Left renal pelvis (tissue), 4 donors: ENCODE measurements at regions not wholly inside any gene's neighbourhood (a gene's known extent, or its start where the extent isn't known, plus 50 kb on each side); places are given as distances from the start of the nearest gene placed in this dataset.
"Not testable (repeated sequence)": the region's sequence is repeated elsewhere in the genome, so short reads cannot be mapped to it uniquely, and the experiment has no call there.

Experiments
- DNase-seq, 4 donors: peaks; one replicate each; pipeline ENCODE4 v3.0.0-alpha.2; 2013; ENCODE audit warnings: low read depth in 4 of 4, low spot score in 3 of 4

DNA sequence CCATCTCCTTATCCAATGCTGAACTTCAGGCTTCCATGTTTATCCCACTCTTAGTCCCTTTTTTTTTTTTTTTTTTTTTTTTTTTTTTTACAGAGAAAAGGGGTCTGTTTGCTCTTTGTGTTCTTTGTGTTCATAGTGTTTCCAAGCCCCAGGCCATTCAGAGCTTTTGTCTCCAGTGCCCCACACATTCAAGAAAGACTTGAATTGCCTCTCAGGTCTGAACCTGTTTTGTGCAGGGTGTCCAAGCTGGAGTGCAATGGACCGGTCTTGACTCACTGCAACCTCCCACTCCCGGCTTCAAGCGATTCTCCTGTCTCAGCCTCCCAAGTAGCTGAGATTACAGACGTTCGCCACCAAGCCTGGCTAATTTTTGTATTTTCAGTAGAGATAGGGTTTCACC, 191.2 kb downstream of the PALM2AKAP2 start:
- no peak for DNase-seq

DNA sequence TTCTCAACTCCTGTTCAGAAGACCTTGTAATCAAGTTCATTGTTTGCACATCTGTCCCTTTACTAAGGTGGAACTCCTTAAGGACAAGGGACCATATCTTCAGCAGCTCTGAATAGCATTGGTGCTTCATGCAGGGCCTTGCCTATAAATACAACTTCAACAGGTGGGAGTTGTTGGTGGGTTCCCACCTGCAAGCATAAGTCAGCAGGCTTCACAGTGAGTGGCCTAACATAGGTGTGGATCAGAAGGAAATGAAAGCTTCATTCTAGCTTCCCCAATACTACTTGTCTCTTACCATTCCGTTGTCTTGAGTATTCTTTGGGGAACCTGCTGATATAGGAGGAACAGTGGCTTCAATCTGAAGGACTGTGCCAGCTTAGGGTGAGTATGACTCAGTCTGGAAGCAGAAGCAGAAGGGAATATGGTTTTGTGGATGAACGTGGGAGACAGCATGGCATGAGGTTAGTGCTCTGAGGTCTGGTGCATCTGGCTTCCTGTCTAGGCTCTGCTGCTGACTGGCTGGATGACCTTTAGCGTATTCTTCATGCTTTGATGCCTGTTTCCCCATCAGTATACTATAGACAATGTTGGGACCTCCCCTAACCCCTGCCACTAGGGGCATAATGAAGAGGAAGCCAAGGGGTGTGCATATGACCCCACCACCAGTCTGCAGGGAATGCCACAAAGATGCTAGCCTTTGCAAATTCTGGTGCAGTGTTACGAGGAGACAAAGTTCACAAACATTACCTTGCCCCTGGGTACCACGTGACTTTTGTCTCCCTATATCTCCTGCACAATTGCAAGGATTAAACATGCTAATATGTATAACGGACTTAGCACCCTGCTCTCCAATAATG, 192.3 kb downstream of the PALM2AKAP2 start:
- no peak for DNase-seq

DNA sequence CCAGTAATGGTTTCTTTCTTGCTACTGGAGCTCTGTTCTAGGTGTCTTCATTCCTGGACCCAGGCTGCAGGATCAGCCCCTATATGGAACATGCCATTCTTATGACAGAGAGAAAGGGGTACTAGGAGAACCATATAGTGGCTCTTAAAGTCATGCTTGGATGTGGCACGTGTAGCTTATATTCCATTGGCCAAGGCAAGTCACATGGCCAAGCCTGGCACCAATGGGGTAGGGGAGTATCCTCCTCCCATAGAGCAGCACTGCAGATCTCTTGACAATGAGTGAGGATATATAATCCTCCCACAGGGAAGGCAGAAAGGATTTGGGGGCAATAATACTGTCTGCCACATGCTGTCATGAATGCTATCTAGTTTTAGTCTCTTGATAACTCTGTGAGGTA, 193.3 kb downstream of the PALM2AKAP2 start:
- no peak for DNase-seq

DNA sequence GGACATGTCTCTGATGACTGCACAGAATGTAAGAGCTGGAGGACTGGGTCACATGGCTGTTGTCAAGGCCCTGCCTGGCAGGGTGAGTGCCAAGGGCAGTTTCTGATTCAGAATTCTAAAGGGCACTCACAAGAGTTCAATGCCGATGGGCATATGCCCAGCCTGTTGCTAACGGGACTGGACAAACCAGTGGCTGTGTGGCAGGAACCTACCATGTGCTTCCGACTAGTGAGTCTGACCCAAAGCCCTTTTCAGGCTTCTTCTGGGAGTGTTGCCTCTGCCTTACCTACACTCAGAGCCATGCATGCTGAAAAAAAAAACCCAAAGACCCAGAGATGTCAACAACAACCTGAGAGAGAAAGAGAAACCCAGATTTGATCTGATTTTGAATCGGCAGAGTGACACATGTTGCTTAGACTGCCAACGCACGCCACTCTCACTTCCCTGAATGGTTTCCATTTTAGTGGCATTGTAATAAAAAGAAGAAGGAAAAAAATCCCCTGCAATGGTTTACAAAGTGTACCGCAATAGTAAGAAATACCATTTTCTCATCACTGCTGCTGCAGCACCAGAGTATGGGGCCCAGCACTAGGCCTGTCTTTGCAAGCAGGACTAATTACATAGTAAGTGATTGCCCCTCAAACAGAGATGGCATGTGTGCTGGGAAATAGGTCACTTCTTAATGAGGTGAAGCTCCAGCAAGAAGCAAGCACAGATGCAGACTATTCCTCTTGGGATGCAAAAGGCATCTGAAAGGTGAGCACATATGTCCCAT, 194.3 kb downstream of the PALM2AKAP2 start:
- no peak for DNase-seq

DNA sequence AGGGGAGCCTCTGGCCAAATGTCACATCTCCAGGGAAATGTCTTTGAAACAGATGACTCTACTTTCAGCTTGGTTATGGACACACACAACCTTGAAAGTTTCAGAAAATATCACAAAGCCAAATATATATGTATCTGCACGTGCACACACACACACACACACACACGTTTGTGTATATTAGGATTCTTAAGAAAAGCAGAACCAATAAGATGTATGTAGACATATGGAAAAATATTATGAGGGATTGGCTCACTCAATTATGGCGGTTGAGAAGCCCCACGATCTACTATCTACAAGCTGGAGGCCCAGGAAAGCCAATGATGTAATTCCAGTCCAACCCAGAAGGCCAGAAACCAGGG, 194.9 kb downstream of the PALM2AKAP2 start:
- DNase-seq = no peak

DNA sequence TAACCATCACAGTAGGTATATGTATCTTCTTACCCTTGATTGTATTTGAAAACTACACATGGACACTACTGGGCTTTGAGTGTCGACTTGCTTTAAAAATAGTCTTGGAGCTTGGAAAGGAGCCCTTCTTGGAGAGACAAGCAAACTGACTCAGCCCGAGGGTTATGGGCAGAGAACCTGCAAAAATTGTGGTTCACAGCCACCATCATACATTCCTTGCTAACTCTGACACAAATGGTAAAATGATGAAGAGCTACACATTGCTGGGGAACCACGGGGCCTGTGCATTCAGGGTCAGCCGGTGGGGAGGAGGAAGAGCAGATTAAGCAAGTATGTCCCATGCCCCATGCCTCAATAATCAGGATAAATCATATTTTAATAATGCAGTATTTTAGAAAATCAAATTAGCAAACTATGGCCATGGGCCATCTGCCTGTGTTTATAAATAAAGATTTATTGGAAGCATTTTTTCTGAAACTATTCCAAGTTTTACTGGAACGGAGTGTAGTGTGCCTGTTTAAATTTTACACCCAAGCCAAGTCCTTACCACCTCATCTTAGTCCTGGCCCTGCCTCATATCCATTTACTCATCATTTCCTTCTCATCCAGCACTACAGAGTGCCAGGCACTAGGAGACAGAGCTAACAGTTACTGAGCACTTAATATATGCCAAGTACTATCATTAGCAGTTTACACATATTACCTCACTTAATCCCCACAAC, 195.7 kb downstream of the PALM2AKAP2 start:
- no peak for DNase-seq

DNA sequence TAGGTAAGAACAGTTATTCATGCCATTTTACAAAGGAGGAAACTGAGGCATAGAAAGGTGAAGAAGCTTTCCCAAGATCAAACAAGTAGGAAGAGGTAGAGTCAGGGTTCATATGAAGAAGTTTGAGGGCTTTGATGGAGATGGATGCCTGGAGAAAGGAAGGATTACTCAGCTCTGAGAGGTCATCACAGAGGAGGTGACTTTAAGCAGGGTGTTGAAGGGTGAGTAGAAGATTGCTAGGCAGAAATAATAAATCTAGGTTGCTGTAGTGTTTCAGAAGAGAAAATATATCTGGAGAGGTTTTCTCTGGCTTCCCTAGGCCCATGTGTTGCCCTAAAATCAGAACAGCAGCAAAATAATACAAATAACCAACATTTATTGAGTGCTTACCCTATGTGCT, 196.3 kb downstream of the PALM2AKAP2 start:
- DNase-seq = no peak

DNA sequence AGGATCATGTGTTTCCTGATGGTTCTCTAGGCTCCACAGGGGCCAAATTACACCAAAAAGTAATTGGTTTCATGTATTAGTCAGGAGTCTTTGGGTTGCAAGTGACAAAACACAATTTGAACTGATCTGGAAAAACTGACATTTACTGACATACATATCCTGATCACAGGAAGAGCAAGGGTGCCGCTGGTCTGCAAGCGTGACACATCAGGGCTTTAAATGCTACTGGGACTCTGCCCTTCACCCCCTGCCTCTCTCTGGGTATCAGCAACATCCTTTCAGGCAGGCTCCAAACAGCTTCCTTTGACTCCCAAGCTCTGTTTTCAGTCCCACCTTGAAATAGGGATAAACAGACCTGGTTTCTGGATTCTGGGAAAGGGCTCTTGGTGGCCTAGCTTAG, 197.5 kb downstream of the PALM2AKAP2 start:
- DNase-seq = no peak

DNA sequence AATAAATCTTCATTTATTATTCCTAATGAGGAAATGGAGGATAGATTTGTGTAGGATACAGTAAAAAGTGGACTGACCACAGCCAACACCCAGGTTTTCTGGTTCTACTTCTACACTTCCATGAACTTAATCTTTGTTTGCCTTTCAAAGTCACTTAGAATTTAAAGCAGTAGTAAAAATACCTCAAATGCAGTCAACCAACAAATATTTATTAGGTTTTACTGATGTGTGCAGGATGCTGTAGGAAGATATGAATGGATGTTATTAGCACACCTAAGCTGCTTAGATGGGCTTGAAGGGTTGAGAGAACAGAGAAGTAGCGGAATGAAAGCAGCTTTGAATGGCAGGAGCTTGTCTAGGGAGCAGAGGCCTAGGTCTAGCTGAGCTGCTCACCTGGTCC, 201.1 kb downstream of the PALM2AKAP2 start:
- DNase-seq = no peak

DNA sequence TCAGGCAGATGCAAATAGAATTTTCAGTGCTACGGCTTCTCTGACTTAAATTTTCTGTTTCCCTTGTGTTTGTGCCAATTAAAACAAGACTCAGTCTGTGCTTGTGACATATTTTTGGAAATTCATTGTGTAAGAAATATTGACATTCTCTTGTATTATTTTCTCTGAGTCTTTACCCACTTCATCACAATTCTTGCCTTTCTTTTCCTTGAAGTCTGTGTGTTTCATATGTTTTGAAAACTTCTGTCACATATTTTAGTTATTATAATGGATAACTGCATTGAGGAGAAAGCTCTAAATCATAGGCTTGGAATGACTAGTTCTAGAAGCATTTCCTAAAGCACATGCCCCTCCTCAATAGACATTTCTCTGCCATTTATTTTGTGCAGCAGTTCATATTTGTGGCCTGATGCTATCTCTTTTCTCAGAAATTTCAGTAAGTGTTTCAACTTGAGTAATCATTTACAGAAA, 206.6 kb downstream of the PALM2AKAP2 start:
- DNase-seq = no peak

DNA sequence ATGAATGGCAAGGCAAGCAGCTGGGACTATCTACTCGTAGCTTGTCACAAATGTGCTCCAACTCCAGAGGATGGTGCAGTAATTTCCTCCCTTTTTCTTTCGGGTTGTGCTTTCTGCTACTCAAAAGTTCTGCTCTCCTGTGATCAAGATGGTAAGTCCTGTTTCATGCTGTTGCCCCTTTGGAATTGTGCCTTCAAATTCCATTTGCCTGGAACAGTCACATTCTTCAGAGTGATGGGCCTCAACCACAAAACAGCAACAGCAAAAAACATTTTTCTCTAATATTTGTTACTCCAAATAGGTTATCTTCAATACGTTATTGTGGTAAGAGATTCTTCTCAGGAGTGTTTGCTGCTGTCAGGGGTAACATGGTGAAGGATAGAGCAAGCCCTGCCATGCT, 209.3 kb downstream of the PALM2AKAP2 start:
- no peak for DNase-seq

DNA sequence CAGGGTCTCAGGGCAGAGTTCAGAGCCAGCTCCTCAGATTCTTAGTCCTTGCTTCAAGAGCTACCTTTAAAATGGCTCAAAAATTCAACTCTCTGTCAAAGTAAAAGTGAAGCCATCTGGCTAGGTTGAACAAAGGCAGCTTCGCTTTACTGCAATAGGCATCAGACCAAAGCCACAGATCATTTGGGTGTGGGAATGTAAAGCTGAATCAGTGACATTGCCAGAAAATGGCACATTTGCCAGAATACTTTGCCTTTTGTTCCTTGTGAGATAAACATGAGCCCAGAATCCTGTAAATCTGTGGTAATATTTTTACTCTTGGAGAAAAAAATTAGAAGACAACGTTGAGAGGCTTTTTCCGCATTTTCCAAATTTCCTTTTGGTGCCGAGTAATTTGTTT, 210.5 kb downstream of the PALM2AKAP2 start:
- DNase-seq = no peak

DNA sequence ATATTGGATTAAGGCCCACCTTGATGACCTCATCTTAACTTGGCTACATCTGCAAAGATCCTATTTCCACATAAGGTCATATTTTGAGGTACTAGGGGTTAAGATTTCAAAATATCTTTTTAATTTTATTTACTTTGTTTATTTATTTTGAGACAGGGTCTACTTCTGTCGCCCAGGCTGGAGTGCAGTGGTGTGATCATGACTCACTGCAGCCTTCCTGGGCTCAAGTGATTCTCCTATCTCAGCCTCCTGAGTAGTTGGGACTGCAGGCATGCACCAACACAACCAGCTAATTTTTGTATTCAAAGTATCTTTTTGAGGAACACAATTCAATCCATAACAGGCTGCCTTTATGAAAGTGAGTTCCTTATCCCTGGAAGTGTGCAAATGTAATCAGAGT, 212.3 kb downstream of the PALM2AKAP2 start:
- no peak for DNase-seq

DNA sequence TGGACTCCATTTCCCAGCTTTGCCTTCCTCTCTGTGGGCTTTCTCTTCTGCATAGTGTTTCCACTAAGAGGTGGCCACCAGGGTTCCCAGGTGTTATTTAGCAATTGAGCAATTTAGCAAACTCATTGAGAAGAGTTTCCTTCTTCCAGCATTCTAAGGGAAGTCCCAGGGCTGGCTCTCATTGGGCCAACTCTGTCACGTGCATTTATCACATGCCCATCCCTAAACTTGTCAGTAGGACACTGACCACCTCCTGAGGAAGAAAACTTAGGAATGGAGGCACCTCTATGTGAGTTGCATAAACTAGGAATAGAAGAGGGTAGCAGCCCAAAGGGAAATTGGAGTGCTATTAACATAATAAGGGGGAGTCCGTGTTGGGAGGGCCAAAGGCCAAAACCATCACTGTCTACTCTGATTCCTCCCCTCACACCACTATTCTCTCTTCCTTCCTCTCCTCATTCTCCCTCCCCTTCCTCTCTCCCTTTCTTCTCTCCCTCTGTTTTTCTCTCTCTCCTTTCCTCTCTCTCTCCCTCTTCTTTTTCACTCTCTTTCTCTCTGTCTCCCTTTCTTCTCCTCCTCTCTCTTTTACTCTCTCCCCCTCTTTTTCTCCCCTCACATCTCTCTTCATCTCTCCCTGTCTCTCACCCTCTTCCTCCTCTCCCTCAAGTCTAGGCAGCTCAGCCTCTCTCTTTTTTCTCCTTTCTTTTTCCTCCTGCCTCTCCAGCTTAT, 213.4 kb downstream of the PALM2AKAP2 start:
- DNase-seq = no peak

DNA sequence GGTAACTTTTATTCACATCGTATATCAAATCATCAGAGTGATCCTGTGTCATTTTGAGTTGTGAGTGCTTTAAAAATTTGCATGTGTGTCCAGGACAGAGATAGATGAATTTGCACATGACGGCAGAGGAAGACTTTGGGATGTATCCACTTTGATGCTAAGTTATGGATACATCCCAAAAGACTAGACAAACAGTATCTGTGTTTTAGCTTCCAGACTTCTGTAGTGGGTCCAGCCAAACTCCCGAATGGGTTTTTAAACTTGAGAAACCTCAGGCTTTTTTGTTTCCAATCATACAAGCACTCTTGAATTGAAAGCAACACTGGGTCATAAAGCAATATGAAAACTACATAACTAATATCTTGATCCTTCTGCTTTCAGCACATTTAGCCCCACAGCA, 213.8 kb downstream of the C9orf152 start:
- DNase-seq = no peak

DNA sequence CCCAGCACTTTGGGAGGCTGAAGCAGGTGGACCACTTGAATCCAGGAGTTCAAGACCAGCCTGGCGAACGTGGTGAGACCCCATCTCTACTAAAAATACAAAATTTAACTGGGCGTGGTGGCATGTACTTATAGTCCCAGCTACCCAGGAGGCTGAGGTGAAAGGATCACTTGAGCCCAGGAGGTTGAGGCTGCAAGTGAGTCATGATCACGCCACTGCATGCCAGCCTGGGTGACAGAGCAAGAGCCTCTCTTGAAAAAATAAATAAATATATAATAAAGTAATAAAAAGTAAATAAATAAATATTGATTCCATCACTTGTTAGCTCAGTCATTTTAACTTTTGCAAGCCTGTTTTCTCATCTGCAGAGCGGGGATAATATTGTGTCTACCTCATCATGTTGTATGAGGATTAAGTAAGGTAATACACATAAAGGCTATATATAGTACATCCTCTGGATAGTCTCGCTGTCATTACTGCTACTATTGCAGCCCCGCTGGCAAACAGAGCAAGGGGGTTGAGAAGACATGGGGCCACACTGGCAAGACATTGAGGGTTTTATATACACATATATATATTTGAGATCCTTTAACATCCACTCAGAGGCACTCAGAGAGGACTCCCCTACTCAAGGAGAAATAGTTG, 210.9 kb downstream of the C9orf152 start:
- no peak for DNase-seq

DNA sequence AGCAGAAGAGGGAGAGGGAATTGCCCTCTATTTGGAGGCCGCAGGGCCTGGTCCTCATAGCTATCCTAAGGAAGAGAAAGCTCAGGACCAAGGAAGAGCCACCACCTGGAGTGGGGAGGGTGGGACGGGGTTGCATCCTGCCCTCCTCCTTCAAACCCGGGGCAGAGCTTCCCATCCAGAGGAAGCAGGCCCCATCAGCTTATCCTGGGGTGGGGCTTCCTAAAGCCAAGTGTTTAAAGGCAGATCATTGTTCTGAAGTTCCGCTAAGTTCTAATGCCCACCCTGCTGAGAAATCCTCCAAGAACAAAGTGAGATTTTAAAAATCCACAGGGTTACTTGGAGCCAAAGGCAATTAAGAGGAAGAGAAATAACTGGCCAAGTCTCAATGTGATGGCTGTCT, 210.3 kb downstream of the C9orf152 start:
- no peak for DNase-seq

DNA sequence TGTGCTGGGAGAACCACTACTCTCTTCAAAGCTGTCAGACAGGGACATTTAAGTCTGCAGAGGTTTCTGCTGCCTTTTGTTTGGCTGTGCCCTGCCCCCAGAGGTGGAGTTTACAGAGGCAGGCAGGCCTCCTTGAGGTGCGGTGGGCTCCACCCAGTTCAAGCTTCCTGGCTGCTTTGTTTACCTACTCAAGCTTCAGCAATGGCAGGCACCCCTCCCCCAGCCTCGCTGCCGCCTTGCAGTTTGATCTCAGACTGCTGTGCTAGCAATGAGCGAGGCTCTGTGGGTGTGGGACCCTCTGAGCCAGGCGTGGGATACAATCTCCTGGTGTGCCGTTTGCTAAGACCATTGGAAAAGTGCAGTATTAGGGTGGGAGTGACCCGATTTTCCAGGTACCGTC, 202.4 kb downstream of the C9orf152 start:
- not testable (repeated sequence) for DNase-seq

DNA sequence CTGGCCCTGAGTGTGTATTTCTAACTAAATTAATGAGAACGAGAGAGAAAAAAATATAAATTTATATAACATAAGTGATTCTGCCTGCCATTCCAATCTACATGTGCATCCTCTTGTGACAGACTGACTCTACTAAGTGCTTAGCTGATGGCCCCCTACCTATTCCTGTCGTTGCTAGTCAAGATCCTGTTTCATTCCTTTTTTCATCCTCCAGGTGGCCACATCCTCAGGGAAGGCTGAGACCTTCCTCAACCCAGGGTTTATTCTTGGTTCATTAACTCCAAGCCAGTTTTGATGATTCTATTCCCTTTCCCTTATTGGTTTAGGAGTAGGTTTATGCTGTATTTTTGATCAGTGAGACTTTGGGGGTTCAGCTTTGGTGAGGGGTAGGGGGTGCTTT, 201.3 kb downstream of the C9orf152 start:
- no peak for DNase-seq
